HG02981 (cell line): ENCODE measurements at regions not wholly inside any gene's neighbourhood (a gene's known extent, or its start where the extent isn't known, plus 50 kb on each side); places are given as distances from the start of the nearest gene placed in this dataset.

Experiments used
- ATAC-seq: cut with Tn5 transposase; IDR thresholded peaks from one replicate; pipeline ENCODE4 v1.9.1; 2021; ENCODE audit warnings: mild to moderate bottlenecking, moderate library complexity; ENCODE audit not compliant: unreplicated experiment

DNA sequence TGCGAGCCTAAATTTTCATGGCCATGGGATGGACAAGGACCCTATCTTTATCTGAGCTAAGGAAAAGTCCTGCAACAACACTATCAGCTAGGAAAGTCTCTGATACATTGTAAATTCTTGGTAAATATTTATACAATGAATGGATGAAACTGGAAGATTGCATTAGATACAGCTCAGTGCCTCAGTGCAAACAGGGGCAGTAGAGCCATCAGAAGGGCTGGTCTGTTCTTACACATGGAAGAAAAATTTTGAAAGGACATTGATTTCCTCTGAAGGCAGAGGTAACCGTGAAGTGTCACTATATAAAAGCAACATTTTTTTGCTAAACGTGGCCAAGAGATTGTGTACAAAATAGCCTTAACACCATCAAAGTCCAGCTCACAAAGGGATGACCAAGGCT is 153.2 kb upstream of the GADL1 start:
- ATAC-seq: no peak

DNA sequence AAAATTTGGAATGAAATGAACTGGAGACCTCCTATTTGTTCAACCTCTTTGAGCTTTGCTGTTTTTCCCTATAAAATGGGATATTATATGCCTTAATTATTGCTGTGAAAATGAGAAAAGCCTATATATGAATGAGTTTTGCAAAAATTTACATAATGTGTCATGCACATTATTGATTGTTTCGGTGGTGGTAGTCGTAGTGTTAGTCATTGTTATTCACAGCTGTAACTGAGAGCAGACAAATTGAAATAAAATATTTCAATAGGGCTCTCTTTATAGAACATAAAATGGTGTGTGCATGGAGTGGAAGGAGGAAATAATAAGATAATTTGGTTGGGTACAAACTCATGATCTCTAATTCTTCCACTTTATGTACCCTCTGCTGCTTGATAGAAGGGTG is 153.7 kb upstream of the GADL1 start:
- ATAC-seq: no peak

DNA sequence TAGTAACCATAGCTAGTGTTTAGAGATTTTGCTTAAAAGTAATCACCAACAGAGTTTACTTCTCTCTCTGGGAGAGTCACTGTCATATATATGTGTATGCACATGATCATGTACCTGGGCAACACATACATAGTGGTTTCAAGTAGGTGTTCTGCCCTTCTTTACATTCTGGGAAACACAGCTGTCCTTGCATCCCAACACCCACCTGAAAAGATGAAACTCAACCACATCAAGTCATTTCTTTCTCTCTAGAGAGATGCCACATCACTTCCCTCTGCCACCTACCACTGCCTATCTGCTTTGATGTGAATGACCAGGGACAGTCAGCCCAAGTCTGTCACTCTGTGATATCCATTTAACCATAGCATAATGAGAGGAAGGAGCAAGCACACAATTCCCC is 155.8 kb upstream of the GADL1 start:
- ATAC-seq: no peak

DNA sequence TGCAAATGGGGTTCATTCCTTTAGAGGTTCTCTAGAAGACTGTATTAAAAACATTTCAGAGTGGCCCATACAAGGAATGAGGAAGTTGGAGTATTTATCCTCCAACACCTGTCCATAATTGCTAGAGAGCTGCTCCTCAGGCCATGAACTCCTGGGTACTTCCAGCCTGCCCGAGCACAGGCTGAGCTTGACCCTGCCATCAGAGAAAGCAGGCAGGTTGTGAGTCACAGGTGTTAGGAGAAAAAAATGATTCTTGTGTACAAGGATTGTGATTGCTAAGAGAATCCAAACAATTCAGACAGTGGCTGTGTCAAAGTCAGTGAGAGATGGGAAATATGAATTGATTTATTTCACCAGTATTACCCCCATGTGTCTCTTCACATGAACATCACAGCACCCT is 156.8 kb upstream of the GADL1 start:
- no peak for ATAC-seq

DNA sequence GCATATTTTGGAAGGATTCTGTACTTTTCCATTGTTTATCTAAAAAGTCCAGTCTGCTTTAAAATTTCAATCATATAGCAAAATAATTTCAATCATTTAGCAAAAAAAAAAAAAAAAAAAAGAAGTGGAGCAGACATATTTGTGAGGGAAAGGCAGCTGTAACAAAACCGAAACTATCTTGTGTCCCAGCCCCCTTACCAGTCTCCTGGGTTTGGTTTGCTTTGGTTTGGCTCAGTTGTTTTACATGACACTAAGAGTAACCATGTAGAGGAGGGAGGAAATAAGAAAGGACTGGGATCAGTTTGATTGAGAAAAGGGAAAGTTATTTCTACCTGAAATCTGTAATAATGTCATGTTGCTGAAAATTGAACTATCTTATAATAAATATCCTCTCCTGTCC is 158.8 kb upstream of the GADL1 start:
- no peak for ATAC-seq

DNA sequence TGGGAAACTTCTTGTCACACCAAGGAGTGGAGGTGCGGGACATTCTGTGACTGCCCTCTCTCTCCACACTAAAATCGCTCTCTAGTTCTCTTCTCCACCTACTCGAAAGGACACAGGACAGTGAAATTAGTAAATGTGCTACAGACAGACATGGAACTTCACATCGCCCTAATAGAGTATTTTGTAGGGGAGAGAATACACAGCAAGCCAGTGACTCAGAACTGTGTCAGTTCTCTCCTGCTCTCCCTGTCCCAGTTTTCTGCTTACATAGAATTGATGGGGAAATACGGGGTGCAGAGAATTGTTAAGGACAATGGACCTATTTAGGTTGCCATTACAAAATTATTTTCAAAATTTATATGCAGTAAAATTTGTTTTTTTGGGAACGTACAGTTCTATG is 159.6 kb upstream of the GADL1 start:
- ATAC-seq: no peak

DNA sequence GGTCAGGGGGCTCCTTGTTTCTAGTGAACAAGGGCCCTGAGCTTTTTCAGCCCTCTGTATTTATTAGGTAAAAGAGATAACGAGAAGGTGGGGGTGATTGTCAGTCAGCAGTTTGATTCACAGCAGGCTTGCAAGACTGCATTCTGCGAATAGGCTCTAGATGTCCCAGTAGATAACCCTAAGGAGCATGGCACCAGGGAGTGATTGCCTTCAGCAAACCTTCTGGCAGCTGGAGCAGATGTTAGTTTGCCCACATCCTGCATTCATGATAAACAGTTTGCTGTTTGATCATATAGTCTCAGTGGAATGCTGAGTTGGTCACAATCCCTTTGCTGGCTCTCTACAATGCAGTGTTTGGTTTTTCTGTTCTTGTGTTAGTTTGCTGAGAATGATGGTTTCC is 161.3 kb upstream of the GADL1 start:
- ATAC-seq: no peak

DNA sequence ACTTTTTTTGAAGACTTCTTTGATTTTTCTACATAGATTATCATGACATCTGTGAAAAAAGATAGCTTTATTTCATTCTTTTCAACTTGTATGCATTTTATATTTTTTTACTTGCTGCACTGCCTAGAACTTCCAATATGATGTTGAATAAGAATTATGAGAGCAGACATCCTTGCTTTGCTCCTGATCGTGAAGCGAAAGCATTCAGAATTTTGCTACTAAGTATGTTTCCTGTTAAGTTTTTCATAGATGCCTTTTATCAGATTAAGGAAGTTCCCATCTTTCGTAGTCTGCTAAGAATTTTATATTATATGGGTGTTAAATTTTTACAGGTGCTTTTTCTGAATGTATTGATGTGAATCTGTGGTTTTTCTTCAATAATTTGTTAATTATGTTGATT is 163.4 kb upstream of the GADL1 start:
- ATAC-seq: no peak

DNA sequence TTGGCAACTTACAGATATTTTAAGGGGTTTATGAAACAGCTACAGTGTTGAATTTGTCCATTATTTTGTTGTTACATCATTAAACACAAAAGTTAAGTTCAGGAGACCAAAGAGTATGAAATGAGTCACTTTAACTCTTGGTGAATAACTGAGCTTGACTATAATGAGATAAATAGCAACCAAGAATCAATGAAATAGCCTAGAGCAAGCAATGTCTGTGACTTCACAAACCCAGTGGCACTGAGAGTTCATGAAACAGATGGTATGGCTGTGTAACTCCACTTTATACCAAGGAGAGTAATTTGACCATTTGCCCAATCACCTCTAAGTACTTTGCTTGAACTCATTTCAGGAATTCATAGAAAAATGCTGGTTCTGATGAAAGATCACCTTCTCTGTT is 169.6 kb upstream of the GADL1 start:
- ATAC-seq: no peak

DNA sequence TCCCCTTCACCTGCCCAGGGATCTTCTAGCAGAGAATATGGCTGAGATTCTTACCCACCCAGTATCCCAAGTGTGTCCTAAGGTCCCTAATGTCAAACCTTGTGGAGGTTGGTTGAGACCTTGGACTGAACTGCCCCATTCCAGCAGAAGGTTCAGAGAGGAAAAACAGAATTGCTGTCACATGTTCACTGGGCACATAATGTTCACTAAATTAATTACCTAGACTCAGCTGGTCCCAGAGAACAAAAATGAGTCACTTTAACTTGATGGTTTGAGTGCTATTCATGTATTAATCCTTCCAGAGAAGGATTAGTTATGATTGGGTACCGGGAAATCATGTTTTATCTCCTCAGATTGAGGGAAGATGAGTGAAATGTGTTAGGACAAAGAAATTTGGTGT is 171.3 kb upstream of the GADL1 start:
- no peak for ATAC-seq

DNA sequence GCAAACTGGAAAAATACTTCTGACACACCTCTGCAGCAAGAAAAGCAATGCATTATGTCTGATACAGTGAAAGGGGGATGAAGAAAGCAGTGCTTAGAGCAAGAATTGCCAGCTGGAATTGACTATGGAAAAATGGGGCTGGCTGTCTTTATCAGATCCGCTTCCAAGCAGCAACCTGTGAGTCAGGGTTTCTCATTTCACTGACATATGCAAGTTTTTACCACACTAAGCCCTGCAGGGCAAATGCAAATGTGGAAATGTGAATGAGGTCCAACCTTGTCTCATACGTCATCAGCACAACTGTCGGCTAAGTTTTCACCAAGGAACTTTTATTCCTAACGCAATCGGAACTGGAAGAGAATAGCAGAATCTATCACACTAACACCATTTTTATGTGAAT is 172.5 kb upstream of the GADL1 start:
- ATAC-seq: no peak

DNA sequence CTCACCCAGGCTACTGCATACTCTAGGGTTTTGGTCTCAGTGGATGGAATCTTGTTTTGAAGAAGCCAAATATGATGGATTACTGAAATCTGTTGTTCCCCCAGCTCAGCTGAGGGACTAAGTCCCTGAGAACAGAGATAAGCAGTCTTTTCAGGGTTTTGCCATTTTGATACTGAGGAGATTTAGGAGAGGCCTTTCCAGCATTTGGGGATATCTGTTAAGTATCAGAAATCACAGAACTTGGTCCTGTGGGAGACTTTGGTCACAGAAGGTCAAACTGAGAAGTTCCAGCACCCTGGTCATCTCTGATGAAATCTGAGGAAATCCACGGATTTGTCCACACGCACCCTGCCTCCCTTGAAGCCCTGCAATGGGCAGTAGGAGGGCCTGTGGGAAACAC is 181.0 kb upstream of the GADL1 start:
- ATAC-seq: no peak

DNA sequence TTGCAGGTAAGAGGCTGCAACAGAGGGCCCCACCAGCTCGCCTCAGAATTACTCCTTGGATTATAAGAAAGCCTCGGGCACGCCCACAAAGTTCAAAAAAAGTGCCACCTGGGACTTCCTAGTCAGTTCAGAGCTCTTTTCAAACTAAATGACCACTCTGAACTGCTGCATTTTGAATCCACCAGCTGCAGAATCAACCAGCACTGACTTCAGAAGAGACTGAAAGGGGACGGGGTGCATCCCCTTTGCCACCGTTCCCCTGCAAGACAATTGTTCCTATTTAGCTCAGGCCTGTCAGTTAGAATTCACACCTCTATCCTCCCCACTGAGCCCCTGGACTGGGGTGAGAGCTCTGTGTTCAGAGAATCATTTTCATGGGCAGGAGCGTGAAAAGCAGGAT is 181.4 kb upstream of the GADL1 start:
- ATAC-seq: no peak

DNA sequence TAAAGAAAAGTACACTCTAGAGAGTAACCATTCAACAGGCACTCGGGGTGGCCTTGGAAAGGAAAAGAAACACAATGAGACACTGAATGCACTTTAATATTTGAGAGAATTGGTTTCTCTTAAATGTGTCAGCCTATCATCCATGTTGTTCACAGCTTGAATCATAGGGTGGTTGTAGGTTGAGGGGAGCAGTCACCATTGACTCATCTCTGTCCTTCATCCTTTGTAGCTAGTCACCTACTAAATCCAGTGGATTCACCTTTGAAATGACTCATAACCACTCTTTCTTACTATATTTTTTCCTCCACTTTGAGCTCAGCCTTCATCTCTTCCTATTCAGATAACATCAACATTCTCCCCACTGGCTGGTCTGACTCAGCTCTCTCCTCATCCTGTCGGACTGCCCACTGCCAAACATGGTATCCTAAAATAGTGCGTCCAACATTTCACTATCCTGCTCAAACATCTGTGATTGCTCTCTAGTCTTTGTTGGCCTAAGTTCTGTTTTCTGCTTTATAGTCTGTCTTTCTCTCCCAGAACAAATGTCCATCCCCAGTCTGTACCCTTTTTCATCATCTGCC is 182.7 kb upstream of the GADL1 start:
- ATAC-seq: no peak

DNA sequence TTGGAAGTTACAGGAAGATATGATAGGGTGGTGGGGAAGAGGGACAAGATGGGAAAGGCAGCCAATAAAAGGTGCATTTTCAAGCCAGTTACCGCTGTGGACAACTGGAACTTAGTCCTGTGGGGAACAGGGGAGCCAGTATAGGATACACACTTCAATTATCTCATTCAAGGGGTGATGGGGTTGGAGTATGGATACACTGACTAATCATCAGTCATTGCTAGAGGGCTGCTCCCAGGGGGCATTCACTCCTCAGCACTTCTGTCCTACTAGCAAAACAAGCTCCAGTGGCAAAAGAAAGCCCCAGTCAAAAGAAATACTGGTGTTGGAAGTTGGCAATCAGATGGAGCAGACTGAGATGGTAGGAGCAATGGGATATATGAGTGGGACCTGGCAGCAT is 183.4 kb upstream of the GADL1 start:
- no peak for ATAC-seq

DNA sequence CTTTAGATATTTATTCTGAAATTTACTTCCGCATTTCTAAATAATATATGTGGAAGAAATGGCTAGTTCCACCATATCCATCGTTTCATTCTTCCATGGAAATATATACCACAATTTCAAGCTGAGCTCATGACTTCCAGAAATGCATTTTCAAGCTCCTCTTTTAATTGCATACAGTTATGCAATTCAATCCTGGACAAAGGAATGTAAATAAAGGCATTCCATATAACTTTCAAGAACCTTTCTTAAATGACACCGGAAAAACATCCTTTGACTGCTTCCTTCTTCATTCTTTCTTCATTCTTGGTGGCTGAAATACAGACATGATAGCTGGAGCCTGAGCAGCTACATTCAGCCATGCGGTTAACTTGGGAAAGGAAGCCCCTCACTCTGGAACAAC is 185.2 kb upstream of the GADL1 start:
- no peak for ATAC-seq

DNA sequence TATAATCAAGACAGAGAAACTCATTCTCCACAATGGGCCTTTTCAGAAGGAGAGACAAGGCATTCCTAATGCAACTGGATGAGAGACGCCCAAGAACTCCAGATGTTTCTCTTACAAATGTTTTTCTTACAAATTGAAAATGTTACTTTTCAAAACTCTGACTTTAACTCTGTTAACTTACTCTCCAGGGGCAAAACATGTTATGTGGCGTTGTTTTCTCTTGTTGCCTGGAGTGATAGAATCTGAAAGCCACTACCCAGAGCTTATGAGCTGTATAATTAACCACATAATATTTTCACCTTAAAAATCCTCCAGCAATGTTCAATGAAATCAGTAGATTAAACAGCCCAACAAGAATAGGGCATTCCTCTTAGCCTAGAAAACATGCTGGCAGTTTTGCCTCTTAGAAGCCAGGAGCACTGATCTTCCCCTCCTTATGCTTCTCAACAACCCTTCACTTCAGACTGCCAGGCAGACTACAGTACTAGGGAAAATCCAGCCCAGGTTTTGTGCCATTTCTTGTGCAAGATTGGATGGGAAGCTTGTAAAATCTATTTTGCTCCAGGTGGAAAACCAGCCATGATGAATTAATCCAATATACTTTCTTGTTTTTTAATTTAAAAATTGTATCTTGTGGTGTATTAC is 186.7 kb upstream of the GADL1 start:
- no peak for ATAC-seq

DNA sequence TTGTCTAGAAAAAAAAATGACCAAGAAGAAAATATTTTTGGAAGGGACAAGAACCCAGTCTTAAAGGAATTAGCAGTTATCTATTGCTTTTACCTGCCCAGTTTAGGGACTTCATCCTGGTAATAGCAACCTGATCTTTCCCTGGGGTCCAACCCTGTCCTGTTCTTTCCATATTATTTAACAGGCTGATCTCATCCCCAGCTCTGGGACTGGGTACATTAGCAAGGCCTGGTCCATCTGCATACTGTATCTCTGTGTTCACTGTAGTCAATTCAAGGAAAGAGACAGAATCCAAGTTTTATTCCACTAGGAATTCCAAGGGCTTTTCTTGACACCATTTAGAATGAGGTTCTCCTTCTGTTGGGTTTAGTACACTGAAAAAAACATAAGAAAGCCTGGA is 191.7 kb upstream of the GADL1 start:
- ATAC-seq: no peak

DNA sequence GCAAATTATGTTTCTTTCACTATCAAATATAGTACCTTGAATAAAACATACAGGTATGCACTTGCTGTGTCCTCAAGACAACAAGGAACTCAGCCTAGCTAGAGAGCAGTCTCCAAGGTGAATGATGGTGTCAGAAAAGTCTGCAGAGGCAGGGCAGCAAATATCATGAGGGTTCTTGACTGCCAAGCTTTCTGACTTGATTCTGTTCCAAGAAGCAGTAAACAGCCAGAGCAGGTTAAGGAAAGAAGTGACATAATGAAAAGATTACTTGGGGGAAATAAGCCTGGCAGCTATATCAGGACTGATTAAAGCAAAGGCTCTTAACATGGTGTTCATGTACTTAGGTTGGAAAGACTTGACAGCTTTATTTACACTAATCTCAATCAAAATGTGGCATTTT is 192.2 kb upstream of the GADL1 start:
- ATAC-seq: no peak

DNA sequence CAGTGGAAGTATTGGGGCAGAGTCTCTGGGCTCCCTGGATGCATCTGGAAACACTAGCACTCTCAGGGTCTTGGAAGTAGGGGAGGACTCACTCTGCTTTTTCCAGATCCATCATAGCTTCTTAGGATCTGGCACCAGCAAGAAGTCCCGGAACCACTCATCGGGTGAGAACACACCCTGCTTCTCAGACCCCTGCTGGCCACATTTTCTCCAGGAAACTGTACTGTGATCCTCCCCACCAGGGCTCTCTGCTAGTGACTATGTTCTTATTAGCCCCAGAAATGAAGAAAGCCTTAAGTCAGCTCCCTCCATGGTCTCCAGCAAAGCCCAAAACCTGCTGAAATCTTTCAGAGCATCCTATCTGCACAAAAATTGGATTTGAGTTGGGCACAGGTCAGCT is 197.3 kb upstream of the GADL1 start:
- ATAC-seq: no peak

DNA sequence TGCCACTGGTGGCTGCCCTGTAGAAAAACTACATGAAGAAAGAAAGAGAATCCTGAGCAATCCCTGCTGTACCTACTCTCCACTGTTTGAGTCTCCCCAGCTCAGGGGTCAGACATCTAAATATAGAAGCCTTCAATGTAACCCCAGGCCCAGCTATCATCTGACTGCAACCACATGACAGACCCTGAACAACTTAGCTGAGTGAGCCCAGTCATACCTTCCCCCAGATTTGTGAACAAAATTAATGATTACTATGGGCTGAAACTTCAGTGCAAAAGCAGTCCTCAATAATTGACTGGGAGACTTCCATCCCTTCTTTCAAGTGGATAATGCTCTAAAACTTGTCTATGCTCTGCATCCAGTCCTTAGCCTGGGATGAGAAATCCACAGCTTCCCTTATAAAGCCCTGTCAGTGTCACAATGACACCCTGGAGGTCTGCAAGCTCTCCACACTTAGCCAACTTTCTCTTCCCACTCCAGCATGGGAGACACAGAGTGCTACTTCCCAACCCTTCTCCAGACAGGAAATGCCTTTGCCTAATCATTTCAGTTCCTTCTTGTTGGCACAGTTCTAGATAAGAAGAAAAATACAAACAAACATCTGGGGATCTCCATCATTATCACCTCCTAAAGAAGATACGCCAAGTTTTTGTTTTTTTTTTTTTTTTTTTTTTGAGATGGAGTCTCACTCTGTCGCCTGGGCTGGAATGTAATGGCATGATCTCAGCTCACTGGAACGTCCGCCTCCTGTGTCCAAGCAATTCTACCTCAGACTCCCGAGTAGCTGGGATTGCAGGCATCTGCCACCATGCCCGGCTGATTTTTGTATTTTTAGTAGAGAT is 198.5 kb upstream of the GADL1 start:
- ATAC-seq: no peak

DNA sequence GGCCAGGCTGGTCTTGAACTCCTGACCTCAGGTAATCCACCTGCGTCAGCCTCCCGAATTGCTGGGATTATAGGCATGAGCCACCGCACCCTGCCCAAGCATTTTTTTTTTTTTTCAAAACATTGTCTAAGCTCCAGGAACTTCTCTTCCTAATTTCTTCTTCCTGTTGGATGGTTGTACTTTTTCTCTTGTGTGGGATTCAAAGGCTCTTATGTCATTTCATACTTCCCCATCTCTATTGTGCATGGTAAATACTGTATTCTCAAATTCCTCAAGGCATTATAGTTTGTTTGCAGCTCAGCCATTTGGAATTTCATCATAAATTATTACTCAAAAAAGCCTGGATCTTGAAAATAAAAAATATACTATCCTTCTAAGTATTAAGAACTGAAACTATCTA is 199.1 kb upstream of the GADL1 start:
- ATAC-seq: no peak
